Gastroesophageal sphincter (tissue), 3 donors: ENCODE measurements at regions not wholly inside any gene's neighbourhood (a gene's known extent, or its start where the extent isn't known, plus 50 kb on each side); places are given as distances from the start of the nearest gene placed in this dataset.

Experiments used
- EP300 ChIP-seq: sonication (generic); formaldehyde crosslinking; IDR thresholded peaks from one replicate; pipeline ENCODE4 v1.6.1; 2017; ENCODE audit warnings: antibody characterized with exemption, mild to moderate bottlenecking
- POLR2A ChIP-seq, 2 donors: fragments of 450-650 bp; IDR thresholded peaks; one replicate each; pipeline ENCODE4 v1.6.1; 2017; ENCODE audit warnings: antibody characterized with exemption in 2 of 2, mild to moderate bottlenecking in 2 of 2, moderate library complexity in 1 of 2
- POLR2AphosphoS5 ChIP-seq: sonication (generic); formaldehyde crosslinking; IDR thresholded peaks from one replicate; pipeline ENCODE4 v1.6.1; 2017; ENCODE audit warnings: antibody characterized with exemption
- TF ChIP-seq, protein P1 (sequence below), 4 experiments: fragments of 200-600 bp in 2 of 4; fragments of 450-650 bp in 2 of 4; sonication (generic) in 1 of 4; IDR thresholded peaks; one replicate each; pipeline ENCODE4 v1.5.1; 2017 to 2019; ENCODE audit warnings: antibody characterized with exemption in 4 of 4, mild to moderate bottlenecking in 2 of 4, moderate library complexity in 2 of 4

GRCh38 chr2:107338059-107338458 lies 452.1 kb upstream of the ST6GAL2 start:
- TF ChIP-seq, protein P1, sequence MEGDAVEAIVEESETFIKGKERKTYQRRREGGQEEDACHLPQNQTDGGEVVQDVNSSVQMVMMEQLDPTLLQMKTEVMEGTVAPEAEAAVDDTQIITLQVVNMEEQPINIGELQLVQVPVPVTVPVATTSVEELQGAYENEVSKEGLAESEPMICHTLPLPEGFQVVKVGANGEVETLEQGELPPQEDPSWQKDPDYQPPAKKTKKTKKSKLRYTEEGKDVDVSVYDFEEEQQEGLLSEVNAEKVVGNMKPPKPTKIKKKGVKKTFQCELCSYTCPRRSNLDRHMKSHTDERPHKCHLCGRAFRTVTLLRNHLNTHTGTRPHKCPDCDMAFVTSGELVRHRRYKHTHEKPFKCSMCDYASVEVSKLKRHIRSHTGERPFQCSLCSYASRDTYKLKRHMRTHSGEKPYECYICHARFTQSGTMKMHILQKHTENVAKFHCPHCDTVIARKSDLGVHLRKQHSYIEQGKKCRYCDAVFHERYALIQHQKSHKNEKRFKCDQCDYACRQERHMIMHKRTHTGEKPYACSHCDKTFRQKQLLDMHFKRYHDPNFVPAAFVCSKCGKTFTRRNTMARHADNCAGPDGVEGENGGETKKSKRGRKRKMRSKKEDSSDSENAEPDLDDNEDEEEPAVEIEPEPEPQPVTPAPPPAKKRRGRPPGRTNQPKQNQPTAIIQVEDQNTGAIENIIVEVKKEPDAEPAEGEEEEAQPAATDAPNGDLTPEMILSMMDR (IDR thresholded peaks at IDR 0.05) = no peak
- TF ChIP-seq POLR2AphosphoS5 = no peak
- no peak for TF ChIP-seq POLR2A (IDR thresholded peaks at IDR 0.05)
- TF ChIP-seq EP300 = no peak
